ENCODE measurements at regions not wholly inside any gene's neighbourhood (a gene's known extent, or its start where the extent isn't known, plus 50 kb on each side); places are given as distances from the start of the nearest gene placed in this dataset.
"Not testable (repeated sequence)": the region's sequence is repeated elsewhere in the genome, so short reads cannot be mapped to it uniquely, and the experiment has no call there.

- Mint-ChIP-seq H3K27me3 (ENCODE audit: low read depth) (no peaks in the 10 kb centered on the region), H3K9me3 (ENCODE audit: low read depth) (no peaks in the 10 kb centered on the region), H3K36me3 (ENCODE audit: low read depth) (no peaks in the 10 kb centered on the region), H3K4me3 (ENCODE audit: unreplicated experiment) (no peak overlapping the region), H3K4me1 (ENCODE audit: low read depth) (peaks cover 3% of the 10 kb centered on the region), H3K27ac (ENCODE audit: unreplicated experiment) (no peak overlapping the region)
- TF ChIP-seq CTCF (IDR thresholded peaks at IDR 0.05): no peak
- DNase-seq (ENCODE audit: low spot score): no peak
Measured at GRCh38 chr6:133085471-133085870, 155.7 kb upstream of the EYA4 start.

GRCh38 chr6:133085896-133086295 lies 155.3 kb upstream of the EYA4 start:
- no peaks in the 10 kb centered on the region for H3K27me3 Mint-ChIP-seq (ENCODE audit: low read depth)
- TF ChIP-seq CTCF (IDR thresholded peaks at IDR 0.05): no peak
- no peaks in the 10 kb centered on the region for H3K9me3 Mint-ChIP-seq (ENCODE audit: low read depth)
- no peaks in the 10 kb centered on the region for H3K36me3 Mint-ChIP-seq (ENCODE audit: low read depth)
- no peak overlapping the region for H3K4me3 Mint-ChIP-seq (ENCODE audit: unreplicated experiment)
- no peak for DNase-seq (ENCODE audit: low spot score)
- H3K4me1 Mint-ChIP-seq (ENCODE audit: low read depth): peaks cover 3% of the 10 kb centered on the region
- no peak overlapping the region for H3K27ac Mint-ChIP-seq (ENCODE audit: unreplicated experiment)

GRCh38 chr6:133088931-133089695 lies 152.0 kb upstream of the EYA4 start:
- TF ChIP-seq CTCF (IDR thresholded peaks at IDR 0.05): no peak
- Mint-ChIP-seq H3K4me3 (ENCODE audit: unreplicated experiment) (no peak overlapping the region), H3K4me1 (ENCODE audit: low read depth) (peaks cover 3% of the 10 kb centered on the region), H3K27ac (ENCODE audit: unreplicated experiment) (no peak overlapping the region), H3K27me3 (ENCODE audit: low read depth) (no peaks in the 10 kb centered on the region), H3K36me3 (ENCODE audit: low read depth) (no peaks in the 10 kb centered on the region), H3K9me3 (ENCODE audit: low read depth) (no peaks in the 10 kb centered on the region)
- DNase-seq (ENCODE audit: low spot score): no peak

GRCh38 chr6:133092199-133092598 lies 149.0 kb upstream of the EYA4 start:
- no peak for TF ChIP-seq CTCF (IDR thresholded peaks at IDR 0.05)
- no peak overlapping the region for H3K27ac Mint-ChIP-seq (ENCODE audit: unreplicated experiment)
- no peaks in the 10 kb centered on the region for H3K9me3 Mint-ChIP-seq (ENCODE audit: low read depth)
- H3K4me3 Mint-ChIP-seq (ENCODE audit: unreplicated experiment): no peak overlapping the region
- H3K4me1 Mint-ChIP-seq (ENCODE audit: low read depth): no peaks in the 10 kb centered on the region
- no peaks in the 10 kb centered on the region for H3K27me3 Mint-ChIP-seq (ENCODE audit: low read depth)
- DNase-seq (ENCODE audit: low spot score): no peak
- no peaks in the 10 kb centered on the region for H3K36me3 Mint-ChIP-seq (ENCODE audit: low read depth)

- H3K9me3 Mint-ChIP-seq (ENCODE audit: low read depth): no peaks in the 10 kb centered on the region
- no peaks in the 10 kb centered on the region for H3K4me1 Mint-ChIP-seq (ENCODE audit: low read depth)
- H3K27me3 Mint-ChIP-seq (ENCODE audit: low read depth): no peaks in the 10 kb centered on the region
- H3K27ac Mint-ChIP-seq (ENCODE audit: unreplicated experiment): no peak overlapping the region
- H3K36me3 Mint-ChIP-seq (ENCODE audit: low read depth): no peaks in the 10 kb centered on the region
- TF ChIP-seq CTCF (IDR thresholded peaks at IDR 0.05): no peak
- DNase-seq (ENCODE audit: low spot score): no peak
- no peak overlapping the region for H3K4me3 Mint-ChIP-seq (ENCODE audit: unreplicated experiment)
Measured at GRCh38 chr6:133092771-133093170, 148.4 kb upstream of the EYA4 start.

- H3K27me3 Mint-ChIP-seq (ENCODE audit: low read depth); H3K27ac Mint-ChIP-seq (ENCODE audit: unreplicated experiment); H3K36me3 Mint-ChIP-seq (ENCODE audit: low read depth); H3K4me1 Mint-ChIP-seq (ENCODE audit: low read depth); H3K4me3 Mint-ChIP-seq (ENCODE audit: unreplicated experiment); H3K9me3 Mint-ChIP-seq (ENCODE audit: low read depth); DNase-seq (ENCODE audit: low spot score): not testable (repeated sequence)
Measured at GRCh38 chr6:133093211-133093610, 147.9 kb upstream of the EYA4 start.
